ENCODE measurements at regions not wholly inside any gene's neighbourhood (a gene's known extent, or its start where the extent isn't known, plus 50 kb on each side); places are given as distances from the start of the nearest gene placed in this dataset.

DNA sequence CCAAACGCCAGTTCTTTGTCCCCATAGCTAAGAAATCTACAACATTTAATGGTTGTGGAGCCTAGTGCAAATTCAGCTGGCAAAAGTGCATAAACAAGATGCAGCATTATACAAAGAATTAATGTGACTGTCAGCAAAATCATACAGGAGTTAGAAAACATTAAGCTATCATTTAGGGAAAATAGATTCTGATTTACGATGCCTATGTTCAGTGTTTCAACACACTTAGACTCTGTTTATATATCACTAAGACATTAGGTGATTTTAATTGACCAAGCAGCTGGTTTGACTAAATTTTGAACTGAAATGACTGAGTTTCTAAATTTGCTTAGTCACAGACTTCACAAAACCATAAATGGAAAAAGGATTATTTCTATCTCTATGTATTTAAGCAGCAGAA is 1076.8 kb downstream of the TBL1XR1 start:
- Histone ChIP-seq H3K4me2 (replicated peaks; ENCODE audit: extremely low read depth, low read length, poor library complexity, severe bottlenecking) (no peak overlapping the region), H3K27me3 (ENCODE audit: control insufficient read depth in 2 of 2, insufficient read depth in 2 of 2, low read length in 2 of 2) (no peaks in the 10 kb centered on the region), H3K4me3 (replicated peaks in 1 of 3; ENCODE audit: low read depth in 2 of 3, low read length in 3 of 3) (no peak overlapping the region), H3K27ac (ENCODE audit: low read depth in 1 of 2, low read length in 2 of 2) (no peak overlapping the region), H3K9me3 (replicated peaks in 1 of 2; ENCODE audit: control insufficient read depth in 1 of 2, insufficient read depth in 1 of 2, low read length in 2 of 2) (peaks cover 16 to 28% of the 10 kb centered on the region in 2 donors), H2AFZ (ENCODE audit: insufficient read depth, low read depth, low read length, poor library complexity, severe bottlenecking) (no peak overlapping the region), H3K4me1 (ENCODE audit: control insufficient read depth in 1 of 2, insufficient read depth in 2 of 2, low read length in 2 of 2) (no peaks in the 10 kb centered on the region), H3K9ac (ENCODE audit: insufficient read depth, low read length, poor library complexity, severe bottlenecking) (no peak overlapping the region), H4K20me1 (ENCODE audit: insufficient read depth, low read length) (no peaks in the 10 kb centered on the region), H3K79me2 (ENCODE audit: insufficient read depth, low read length) (no peaks in the 10 kb centered on the region), H3K36me3 (replicated peaks in 1 of 2; ENCODE audit: control insufficient read depth in 1 of 2, insufficient read depth in 2 of 2, low read length in 2 of 2) (no peaks in the 10 kb centered on the region)
- no peak for DNase-seq
- intact Hi-C loops (cut with micrococcal nuclease) = no loop called here
- H3K36me3 Mint-ChIP-seq = no peaks in the 10 kb centered on the region
- WGBS (ENCODE audit: insufficient coverage) = no CpG with 5 or more reads among the region's 2 CpGs
- peaks cover 7 to 10% (median 7%) of the 10 kb centered on the region in 7 donors for H3K9me3 Mint-ChIP-seq
- no peak overlapping the region for H3K27ac Mint-ChIP-seq
- TF ChIP-seq, protein P1, sequence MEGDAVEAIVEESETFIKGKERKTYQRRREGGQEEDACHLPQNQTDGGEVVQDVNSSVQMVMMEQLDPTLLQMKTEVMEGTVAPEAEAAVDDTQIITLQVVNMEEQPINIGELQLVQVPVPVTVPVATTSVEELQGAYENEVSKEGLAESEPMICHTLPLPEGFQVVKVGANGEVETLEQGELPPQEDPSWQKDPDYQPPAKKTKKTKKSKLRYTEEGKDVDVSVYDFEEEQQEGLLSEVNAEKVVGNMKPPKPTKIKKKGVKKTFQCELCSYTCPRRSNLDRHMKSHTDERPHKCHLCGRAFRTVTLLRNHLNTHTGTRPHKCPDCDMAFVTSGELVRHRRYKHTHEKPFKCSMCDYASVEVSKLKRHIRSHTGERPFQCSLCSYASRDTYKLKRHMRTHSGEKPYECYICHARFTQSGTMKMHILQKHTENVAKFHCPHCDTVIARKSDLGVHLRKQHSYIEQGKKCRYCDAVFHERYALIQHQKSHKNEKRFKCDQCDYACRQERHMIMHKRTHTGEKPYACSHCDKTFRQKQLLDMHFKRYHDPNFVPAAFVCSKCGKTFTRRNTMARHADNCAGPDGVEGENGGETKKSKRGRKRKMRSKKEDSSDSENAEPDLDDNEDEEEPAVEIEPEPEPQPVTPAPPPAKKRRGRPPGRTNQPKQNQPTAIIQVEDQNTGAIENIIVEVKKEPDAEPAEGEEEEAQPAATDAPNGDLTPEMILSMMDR (IDR thresholded peaks at IDR 0.05) = no peak
- H3K27me3 Mint-ChIP-seq (ENCODE audit: low read depth in 3 of 3) = no peaks in the 10 kb centered on the region
- no peak overlapping the region for H3K4me3 Mint-ChIP-seq
- H3K4me1 Mint-ChIP-seq = no peaks in the 10 kb centered on the region

- TF ChIP-seq, protein P1 (IDR thresholded peaks at IDR 0.05) = no peak
- H3K27me3 Mint-ChIP-seq (ENCODE audit: low read depth in 3 of 3) = no peaks in the 10 kb centered on the region
- Histone ChIP-seq H3K36me3 (replicated peaks in 1 of 2; ENCODE audit: control insufficient read depth in 1 of 2, insufficient read depth in 2 of 2, low read length in 2 of 2) (no peaks in the 10 kb centered on the region), H4K20me1 (ENCODE audit: insufficient read depth, low read length) (no peaks in the 10 kb centered on the region), H3K4me1 (ENCODE audit: control insufficient read depth in 1 of 2, insufficient read depth in 2 of 2, low read length in 2 of 2) (no peaks in the 10 kb centered on the region), H3K9ac (ENCODE audit: insufficient read depth, low read length, poor library complexity, severe bottlenecking) (no peak overlapping the region), H3K27me3 (ENCODE audit: control insufficient read depth in 2 of 2, insufficient read depth in 2 of 2, low read length in 2 of 2) (no peaks in the 10 kb centered on the region), H3K9me3 (replicated peaks in 1 of 2; ENCODE audit: control insufficient read depth in 1 of 2, insufficient read depth in 1 of 2, low read length in 2 of 2) (peaks cover 16 to 29% of the 10 kb centered on the region in 2 donors), H3K4me3 (replicated peaks in 1 of 3; ENCODE audit: low read depth in 2 of 3, low read length in 3 of 3) (no peak overlapping the region), H3K27ac (ENCODE audit: low read depth in 1 of 2, low read length in 2 of 2) (no peak overlapping the region), H2AFZ (ENCODE audit: insufficient read depth, low read depth, low read length, poor library complexity, severe bottlenecking) (no peak overlapping the region), H3K79me2 (ENCODE audit: insufficient read depth, low read length) (no peaks in the 10 kb centered on the region), H3K4me2 (replicated peaks; ENCODE audit: extremely low read depth, low read length, poor library complexity, severe bottlenecking) (no peak overlapping the region)
- 86% methylated on average over 5 of the region's 6 CpGs for WGBS (ENCODE audit: insufficient coverage)
- DNase-seq = no peak
- peaks cover 7 to 10% (median 7%) of the 10 kb centered on the region in 7 donors for H3K9me3 Mint-ChIP-seq
- no peaks in the 10 kb centered on the region for H3K4me1 Mint-ChIP-seq
- H3K27ac Mint-ChIP-seq = no peak overlapping the region
- no peaks in the 10 kb centered on the region for H3K36me3 Mint-ChIP-seq
- intact Hi-C loops (cut with micrococcal nuclease) = no loop called here
- no peak overlapping the region for H3K4me3 Mint-ChIP-seq
Measured at GRCh38 chr3:176119826-176120225, 1077.5 kb downstream of the TBL1XR1 start.
